ENCODE measurements at regions not wholly inside any gene's neighbourhood (a gene's known extent, or its start where the extent isn't known, plus 50 kb on each side); places are given as distances from the start of the nearest gene placed in this dataset.

GRCh38 chr5:124956471-124957029 lies 210.1 kb upstream of the ZNF608 start:
- TF ChIP-seq TCF12 (IDR thresholded peaks at IDR 0.05; ENCODE audit: low read depth): no peak
- no peak for TF ChIP-seq MAX (IDR thresholded peaks at IDR 0.05)
- no peak for TF ChIP-seq ZBTB7A (IDR thresholded peaks at IDR 0.05; ENCODE audit: low read depth)
- TF ChIP-seq CEBPB (IDR thresholded peaks at IDR 0.05): no peak
- TF ChIP-seq CREB1 (IDR thresholded peaks at IDR 0.05; ENCODE audit: low read depth): no peak
- TF ChIP-seq NFIC (IDR thresholded peaks at IDR 0.05): no peak
- no peak for TF ChIP-seq RAD21 (IDR thresholded peaks at IDR 0.05; ENCODE audit: low read depth)
- TF ChIP-seq TAF1 (IDR thresholded peaks at IDR 0.05; ENCODE audit: low read depth): no peak
- no peak for TF ChIP-seq EGR1 (IDR thresholded peaks at IDR 0.05)
- TF ChIP-seq EP300 (IDR thresholded peaks at IDR 0.05; ENCODE audit: borderline replicate concordance): no peak
- no peak for TF ChIP-seq TEAD4 (IDR thresholded peaks at IDR 0.05)
- TF ChIP-seq FOXM1 (IDR thresholded peaks at IDR 0.05; ENCODE audit: borderline replicate concordance, low read depth): no peak
- no peak for TF ChIP-seq YY1 (IDR thresholded peaks at IDR 0.05; ENCODE audit: low read depth)
- no peak for TF ChIP-seq USF1 (IDR thresholded peaks at IDR 0.05)
- no peak for TF ChIP-seq REST (IDR thresholded peaks at IDR 0.05; ENCODE audit: low read depth)

GRCh38 chr5:124957063-124957462 lies 210.6 kb upstream of the ZNF608 start:
- TF ChIP-seq YY1 (IDR thresholded peaks at IDR 0.05; ENCODE audit: low read depth) (no peak), RAD21 (IDR thresholded peaks at IDR 0.05; ENCODE audit: low read depth) (no peak), ZBTB7A (IDR thresholded peaks at IDR 0.05; ENCODE audit: low read depth) (no peak), REST (IDR thresholded peaks at IDR 0.05; ENCODE audit: low read depth) (no peak), CREB1 (IDR thresholded peaks at IDR 0.05; ENCODE audit: low read depth) (no peak), NFIC (IDR thresholded peaks at IDR 0.05) (no peak), CEBPB (IDR thresholded peaks at IDR 0.05) (no peak), USF1 (IDR thresholded peaks at IDR 0.05) (no peak), FOXM1 (IDR thresholded peaks at IDR 0.05; ENCODE audit: borderline replicate concordance, low read depth) (no peak), EP300 (IDR thresholded peaks at IDR 0.05; ENCODE audit: borderline replicate concordance) (no peak), TCF12 (IDR thresholded peaks at IDR 0.05; ENCODE audit: low read depth) (no peak), TAF1 (IDR thresholded peaks at IDR 0.05; ENCODE audit: low read depth) (no peak)

GRCh38 chr5:124960266-124960665 lies 213.8 kb upstream of the ZNF608 start:
- TF ChIP-seq CEBPB (IDR thresholded peaks at IDR 0.05) (no peak), FOXM1 (IDR thresholded peaks at IDR 0.05; ENCODE audit: borderline replicate concordance, low read depth) (no peak), TEAD4 (IDR thresholded peaks at IDR 0.05) (no peak)

- no peak for TF ChIP-seq TCF12 (IDR thresholded peaks at IDR 0.05; ENCODE audit: low read depth)
Observed at GRCh38 chr5:124961521-124961920, 215.1 kb upstream of the ZNF608 start.

- TF ChIP-seq CEBPB (IDR thresholded peaks at IDR 0.05): no peak
- no peak for TF ChIP-seq FOXM1 (IDR thresholded peaks at IDR 0.05; ENCODE audit: borderline replicate concordance, low read depth)
- no peak for TF ChIP-seq TCF12 (IDR thresholded peaks at IDR 0.05; ENCODE audit: low read depth)
- no peak for TF ChIP-seq TEAD4 (IDR thresholded peaks at IDR 0.05)
Observed at GRCh38 chr5:124962111-124962510, 215.7 kb upstream of the ZNF608 start.

- TF ChIP-seq FOXM1 (IDR thresholded peaks at IDR 0.05; ENCODE audit: borderline replicate concordance, low read depth): no peak
- no peak for TF ChIP-seq NFIC (IDR thresholded peaks at IDR 0.05)
- TF ChIP-seq TCF12 (IDR thresholded peaks at IDR 0.05; ENCODE audit: low read depth): no peak
- TF ChIP-seq TEAD4 (IDR thresholded peaks at IDR 0.05): no peak
- no peak for TF ChIP-seq YY1 (IDR thresholded peaks at IDR 0.05; ENCODE audit: low read depth)
- no peak for TF ChIP-seq CREB1 (IDR thresholded peaks at IDR 0.05; ENCODE audit: low read depth)
- TF ChIP-seq TAF1 (IDR thresholded peaks at IDR 0.05; ENCODE audit: low read depth): no peak
- TF ChIP-seq EGR1 (IDR thresholded peaks at IDR 0.05): no peak
- no peak for TF ChIP-seq ZBTB7A (IDR thresholded peaks at IDR 0.05; ENCODE audit: low read depth)
- TF ChIP-seq USF1 (IDR thresholded peaks at IDR 0.05): no peak
- TF ChIP-seq CEBPB (IDR thresholded peaks at IDR 0.05): no peak
- TF ChIP-seq RAD21 (IDR thresholded peaks at IDR 0.05; ENCODE audit: low read depth): no peak
- TF ChIP-seq EP300 (IDR thresholded peaks at IDR 0.05; ENCODE audit: borderline replicate concordance): no peak
Observed at GRCh38 chr5:124962735-124963134, 216.3 kb upstream of the ZNF608 start.
